Fibroblast of lung (primary cell): ENCODE measurements at regions not wholly inside any gene's neighbourhood (a gene's known extent, or its start where the extent isn't known, plus 50 kb on each side); places are given as distances from the start of the nearest gene placed in this dataset.

Source experiments
- EZH2 ChIP-seq: IDR thresholded peaks from 2 replicates; pipeline ENCODE4 v1.5.1; 2012; ENCODE audit warnings: low read length, control low read depth, mild to moderate bottlenecking; ENCODE audit errors: missing control alignments
- TF ChIP-seq, protein P1 (sequence below), 2 donors: IDR thresholded peaks in 1 of 2; conservative IDR thresholded peaks in 1 of 2; 1 replicate in 1 of 2; 2 replicates in 1 of 2; pipeline ENCODE4 v1.5.1; 2011 to 2012; ENCODE audit warnings: low read length in 2 of 2, control low read depth in 1 of 2, inconsistent platforms in 1 of 2, low read depth in 1 of 2, mild to moderate bottlenecking in 1 of 2

DNA sequence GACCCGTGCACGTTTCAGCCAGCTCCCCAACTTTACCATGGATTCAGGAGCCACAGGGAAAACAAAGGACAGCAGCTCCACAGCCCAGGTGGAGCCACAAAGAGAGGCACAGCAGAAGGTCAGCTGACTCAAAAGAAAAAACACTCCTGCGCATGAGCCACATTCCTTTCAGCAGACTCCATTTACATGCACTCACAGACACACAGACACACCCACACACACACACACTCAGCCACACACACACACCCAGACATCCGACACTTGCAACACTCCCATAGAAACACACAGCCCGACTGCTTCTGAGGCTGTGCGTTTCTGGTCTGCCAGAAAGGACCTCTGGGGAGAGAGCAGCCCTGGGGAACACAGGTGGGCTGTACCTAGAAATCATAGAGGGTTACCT lies 2335.5 kb downstream of the TP53TG3F start:
- TF ChIP-seq, protein P1, sequence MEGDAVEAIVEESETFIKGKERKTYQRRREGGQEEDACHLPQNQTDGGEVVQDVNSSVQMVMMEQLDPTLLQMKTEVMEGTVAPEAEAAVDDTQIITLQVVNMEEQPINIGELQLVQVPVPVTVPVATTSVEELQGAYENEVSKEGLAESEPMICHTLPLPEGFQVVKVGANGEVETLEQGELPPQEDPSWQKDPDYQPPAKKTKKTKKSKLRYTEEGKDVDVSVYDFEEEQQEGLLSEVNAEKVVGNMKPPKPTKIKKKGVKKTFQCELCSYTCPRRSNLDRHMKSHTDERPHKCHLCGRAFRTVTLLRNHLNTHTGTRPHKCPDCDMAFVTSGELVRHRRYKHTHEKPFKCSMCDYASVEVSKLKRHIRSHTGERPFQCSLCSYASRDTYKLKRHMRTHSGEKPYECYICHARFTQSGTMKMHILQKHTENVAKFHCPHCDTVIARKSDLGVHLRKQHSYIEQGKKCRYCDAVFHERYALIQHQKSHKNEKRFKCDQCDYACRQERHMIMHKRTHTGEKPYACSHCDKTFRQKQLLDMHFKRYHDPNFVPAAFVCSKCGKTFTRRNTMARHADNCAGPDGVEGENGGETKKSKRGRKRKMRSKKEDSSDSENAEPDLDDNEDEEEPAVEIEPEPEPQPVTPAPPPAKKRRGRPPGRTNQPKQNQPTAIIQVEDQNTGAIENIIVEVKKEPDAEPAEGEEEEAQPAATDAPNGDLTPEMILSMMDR (conservative IDR thresholded peaks at IDR 0.05 in 1 of 2, IDR thresholded peaks at IDR 0.05 in 1 of 2; ENCODE audit: low read depth in 1 of 2, low read length in 2 of 2), result no peak
- no peak for TF ChIP-seq EZH2
